Keratinocyte (primary cell): ENCODE measurements at regions not wholly inside any gene's neighbourhood (a gene's known extent, or its start where the extent isn't known, plus 50 kb on each side); places are given as distances from the start of the nearest gene placed in this dataset.

Experiments used
- DNase-seq: peaks from one replicate; pipeline ENCODE4 v3.0.0-alpha.2; 2011; ENCODE audit warnings: low read depth, missing footprints, low spot score
- FAIRE-seq: peaks from 2 replicates; lab custom pipeline; 2011; peaks lifted over from hg19 to GRCh38; lab: Jason Lieb, UNC
- H2AFZ ChIP-seq: 2 replicates; pipeline ENCODE4 v1.6.0; 2012; ENCODE audit warnings: low read length, control low read depth, inconsistent platforms; ENCODE audit not compliant: control insufficient read depth
- H3K27ac ChIP-seq: 2 replicates; pipeline ENCODE4 v1.5.1; 2011; ENCODE audit warnings: low read length; ENCODE audit not compliant: control insufficient read depth, insufficient read depth
- H3K27me3 ChIP-seq: 3 replicates; pipeline ENCODE4 v1.6.0; 2011; ENCODE audit warnings: low read length; ENCODE audit not compliant: control insufficient read depth, insufficient read depth; ENCODE audit errors: extremely low read depth
- H3K36me3 ChIP-seq, 2 experiments: 2 replicates in 1 of 2; 3 replicates in 1 of 2; pipeline ENCODE4 v1.5.1; 2011; ENCODE audit warnings: low read length in 2 of 2, mild to moderate bottlenecking in 1 of 2; ENCODE audit not compliant: control insufficient read depth in 2 of 2, insufficient read depth in 2 of 2; ENCODE audit errors: extremely low read depth in 1 of 2
- H3K4me1 ChIP-seq: 3 replicates; pipeline ENCODE4 v1.5.1; 2011; ENCODE audit warnings: low read length; ENCODE audit not compliant: control insufficient read depth, insufficient read depth; ENCODE audit errors: extremely low read depth
- H3K4me2 ChIP-seq: 3 replicates; pipeline ENCODE4 v1.6.0; 2011; ENCODE audit warnings: low read depth, low read length; ENCODE audit not compliant: control insufficient read depth, insufficient read depth; ENCODE audit errors: extremely low read depth
- H3K4me3 ChIP-seq, 3 experiments: fragments of 200-600 bp in 1 of 3; sonication (generic) in 1 of 3; 2 replicates in 2 of 3; 3 replicates in 1 of 3; pipeline ENCODE4 v1.5.1; 2011 to 2016; ENCODE audit warnings: low read length in 3 of 3, mild to moderate bottlenecking in 3 of 3, control low read depth in 2 of 3, inconsistent platforms in 1 of 3, low read depth in 1 of 3, mixed read lengths in 1 of 3, mixed run types in 1 of 3, moderate library complexity in 1 of 3; ENCODE audit not compliant: control insufficient read depth in 2 of 3, insufficient read depth in 2 of 3; ENCODE audit errors: extremely low read depth in 1 of 3
- H3K79me2 ChIP-seq: 2 replicates; pipeline ENCODE4 v1.6.0; 2012; ENCODE audit warnings: low read length; ENCODE audit not compliant: control insufficient read depth, insufficient read depth
- H3K9ac ChIP-seq: 3 replicates; pipeline ENCODE4 v1.6.0; 2011; ENCODE audit warnings: low read length; ENCODE audit not compliant: control insufficient read depth, insufficient read depth; ENCODE audit errors: extremely low read depth
- H3K9me1 ChIP-seq: 3 replicates; pipeline ENCODE4 v1.6.0; 2011; ENCODE audit warnings: low read length; ENCODE audit not compliant: control insufficient read depth, insufficient read depth; ENCODE audit errors: extremely low read depth
- H3K9me3 ChIP-seq: 2 replicates; pipeline ENCODE4 v1.5.1; 2012; ENCODE audit warnings: low read depth, low read length; ENCODE audit not compliant: control insufficient read depth
- H4K20me1 ChIP-seq: 3 replicates; pipeline ENCODE4 v1.6.0; 2011; ENCODE audit warnings: low read length; ENCODE audit not compliant: control insufficient read depth, insufficient read depth; ENCODE audit errors: extremely low read depth
- EZH2 ChIP-seq: IDR thresholded peaks from one replicate; pipeline ENCODE4 v1.6.1; 2012; ENCODE audit warnings: inconsistent platforms, mild to moderate bottlenecking, low read length, moderate library complexity
- dilution Hi-C: fragments of 300-500 bp; cut with MboI; formaldehyde crosslinking; loops from one replicate; pipeline ENCODE4 v1.7.0; 2020; ENCODE audit warnings: low sequenced_read_pairs; ENCODE audit not compliant: extremely low pct_ligation_motif_present
- TF ChIP-seq, protein P1 (sequence below), 3 experiments: IDR thresholded peaks in 1 of 3; conservative IDR thresholded peaks in 1 of 3; optimal IDR thresholded peaks in 1 of 3; 2 replicates in 2 of 3; 3 replicates in 1 of 3; pipeline versions ENCODE3 to v1.5.1; 2011; ENCODE audit warnings: low read length in 3 of 3, mild to moderate bottlenecking in 3 of 3, moderate library complexity in 2 of 3, control low read depth in 1 of 3, inconsistent platforms in 1 of 3; ENCODE audit not compliant: insufficient read depth in 2 of 3; ENCODE audit errors: extremely low read depth in 1 of 3

DNA sequence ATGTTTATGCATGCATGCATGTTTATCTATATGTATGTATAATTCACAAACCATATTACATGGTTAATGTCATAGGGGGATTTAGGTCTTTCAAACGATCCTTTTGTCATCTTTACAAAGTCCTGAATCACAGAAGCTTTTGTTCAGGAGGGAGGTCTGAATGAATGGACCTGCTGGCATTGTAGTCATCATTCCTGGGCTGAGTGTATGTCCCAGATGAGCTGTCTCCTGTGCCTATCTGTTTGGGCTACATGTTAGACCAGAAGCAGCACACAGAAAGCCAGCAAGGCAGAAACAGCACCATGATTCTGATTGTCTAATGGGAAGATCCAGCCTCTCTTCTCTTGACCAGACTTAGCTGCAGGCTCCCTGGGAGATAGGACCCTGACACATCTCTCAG is 69.5 kb downstream of the ADM start:
- Histone ChIP-seq H3K9ac (no peak overlapping the region), H3K79me2 (no peaks in the 10 kb centered on the region), H3K27me3 (no peaks in the 10 kb centered on the region), H3K9me3 (no peaks in the 10 kb centered on the region), H3K36me3 (no peaks in the 10 kb centered on the region), H2AFZ (no peak overlapping the region), H3K9me1 (no peaks in the 10 kb centered on the region), H3K4me1 (no peaks in the 10 kb centered on the region), H3K4me2 (no peak overlapping the region), H4K20me1 (no peaks in the 10 kb centered on the region), H3K27ac (no peak overlapping the region), H3K4me3 (no peak overlapping the region)
- FAIRE-seq, result peak; percentile 23
- dilution Hi-C loops, result no loop called here
- TF ChIP-seq EZH2, result no peak
- TF ChIP-seq, protein P1, sequence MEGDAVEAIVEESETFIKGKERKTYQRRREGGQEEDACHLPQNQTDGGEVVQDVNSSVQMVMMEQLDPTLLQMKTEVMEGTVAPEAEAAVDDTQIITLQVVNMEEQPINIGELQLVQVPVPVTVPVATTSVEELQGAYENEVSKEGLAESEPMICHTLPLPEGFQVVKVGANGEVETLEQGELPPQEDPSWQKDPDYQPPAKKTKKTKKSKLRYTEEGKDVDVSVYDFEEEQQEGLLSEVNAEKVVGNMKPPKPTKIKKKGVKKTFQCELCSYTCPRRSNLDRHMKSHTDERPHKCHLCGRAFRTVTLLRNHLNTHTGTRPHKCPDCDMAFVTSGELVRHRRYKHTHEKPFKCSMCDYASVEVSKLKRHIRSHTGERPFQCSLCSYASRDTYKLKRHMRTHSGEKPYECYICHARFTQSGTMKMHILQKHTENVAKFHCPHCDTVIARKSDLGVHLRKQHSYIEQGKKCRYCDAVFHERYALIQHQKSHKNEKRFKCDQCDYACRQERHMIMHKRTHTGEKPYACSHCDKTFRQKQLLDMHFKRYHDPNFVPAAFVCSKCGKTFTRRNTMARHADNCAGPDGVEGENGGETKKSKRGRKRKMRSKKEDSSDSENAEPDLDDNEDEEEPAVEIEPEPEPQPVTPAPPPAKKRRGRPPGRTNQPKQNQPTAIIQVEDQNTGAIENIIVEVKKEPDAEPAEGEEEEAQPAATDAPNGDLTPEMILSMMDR (optimal IDR thresholded peaks at IDR 0.05 in 1 of 3, IDR thresholded peaks at IDR 0.05 in 1 of 3, conservative IDR thresholded peaks at IDR 0.05 in 1 of 3; ENCODE audit: extremely low read depth in 1 of 3, insufficient read depth in 2 of 3, low read length in 3 of 3), result no peak
- DNase-seq, result no peak

DNA sequence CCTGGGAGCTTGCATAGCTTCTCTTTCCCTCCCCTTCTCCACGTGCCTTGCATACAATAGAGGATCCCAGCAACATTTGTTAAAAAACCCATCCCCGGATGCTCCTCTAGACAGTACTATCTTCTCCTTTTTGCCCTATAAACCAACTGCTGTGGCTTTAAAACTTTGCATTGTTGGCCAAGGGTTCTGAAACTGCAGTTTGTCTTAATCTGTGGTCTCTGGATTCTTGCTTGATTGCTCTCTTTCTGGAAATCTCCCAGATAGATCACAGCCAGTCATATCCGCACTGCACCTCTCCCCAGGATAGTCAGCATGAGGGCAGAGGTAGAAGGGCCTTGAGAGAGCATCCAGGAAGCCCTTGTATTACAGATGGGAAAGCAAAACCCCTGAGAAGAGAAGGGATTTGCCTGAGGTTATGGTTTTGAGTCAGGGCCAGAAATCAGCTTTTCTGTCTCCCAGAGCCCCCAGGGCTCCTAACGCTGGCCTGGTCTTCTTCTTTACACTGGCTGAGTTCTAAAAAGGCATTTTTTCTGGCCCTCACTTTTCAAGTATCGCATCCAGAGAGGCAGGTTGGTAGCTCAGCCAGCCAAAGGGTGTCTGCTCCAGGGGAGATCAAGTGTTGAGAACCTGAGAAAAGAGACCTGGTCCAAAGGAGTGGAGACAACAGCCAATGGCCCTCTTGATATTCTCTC is 70.6 kb downstream of the ADM start:
- Histone ChIP-seq H3K9me3 (no peaks in the 10 kb centered on the region), H3K36me3 (no peaks in the 10 kb centered on the region), H4K20me1 (no peaks in the 10 kb centered on the region), H3K79me2 (no peaks in the 10 kb centered on the region), H3K9me1 (no peaks in the 10 kb centered on the region), H3K4me3 (no peak overlapping the region), H3K9ac (no peak overlapping the region), H3K4me1 (peaks cover 2% of the 10 kb centered on the region), H3K4me2 (no peak overlapping the region), H3K27me3 (no peaks in the 10 kb centered on the region), H2AFZ (no peak overlapping the region), H3K27ac (no peak overlapping the region)
- no peak for FAIRE-seq
- TF ChIP-seq, protein P1 (optimal IDR thresholded peaks at IDR 0.05 in 1 of 3, IDR thresholded peaks at IDR 0.05 in 1 of 3, conservative IDR thresholded peaks at IDR 0.05 in 1 of 3; ENCODE audit: extremely low read depth in 1 of 3, insufficient read depth in 2 of 3, low read length in 3 of 3), result no peak
- TF ChIP-seq EZH2, result no peak
- dilution Hi-C loops, result no loop called here
- no peak for DNase-seq
